Panc1 (cell line): ENCODE measurements at regions not wholly inside any gene's neighbourhood (a gene's known extent, or its start where the extent isn't known, plus 50 kb on each side); places are given as distances from the start of the nearest gene placed in this dataset.

ENCODE experiments used
- ATAC-seq: fragments of 200-7000 bp; cut with Tn5 transposase; 2 replicates; pipeline ENCODE4 v1.9.1; 2020; ENCODE audit warnings: mild to moderate bottlenecking, moderate library complexity
- BruUV-seq: library from RNA; stranded (reverse); fragments of 400-500 nt; replicated peaks from 2 replicates; lab custom pipeline; 2021; lab: Mats Ljungman, UMichigan
- CTCF ChIA-PET: fragments of 300-600 bp; sonication (Branson Sonifier 250); formaldehyde crosslinking; loops from one replicate; lab custom pipeline; 2022; ENCODE audit warnings: antibody characterized with exemption; lab: Charles Lee
- POLR2A ChIA-PET: fragments of 300-600 bp; sonication (Branson Sonifier 250); formaldehyde crosslinking; loops from one replicate; lab custom pipeline; 2022; ENCODE audit warnings: antibody characterized with exemption; lab: Charles Lee
- DNase-seq: peaks from one replicate; pipeline ENCODE4 v3.0.0-alpha.2; 2010; ENCODE audit warnings: low read depth, low spot score
- H3K27ac ChIP-seq: 2 replicates; pipeline ENCODE4 v1.5.1; 2011; ENCODE audit warnings: mild to moderate bottlenecking, low read length, inconsistent platforms
- H3K27me3 ChIP-seq: fragments of 200-500 bp; sonication (Bioruptor generic); 2 replicates; pipeline ENCODE4 v1.6.0; 2014; ENCODE audit warnings: low read length, inconsistent platforms; ENCODE audit not compliant: control insufficient read depth, insufficient read depth
- H3K36me3 ChIP-seq: fragments of 200-500 bp; sonication (Bioruptor generic); 2 replicates; pipeline ENCODE4 v1.5.1; 2014; ENCODE audit warnings: inconsistent platforms, mild to moderate bottlenecking, low read length, moderate library complexity; ENCODE audit not compliant: control insufficient read depth, insufficient read depth
- H3K4me1 ChIP-seq: 2 replicates; pipeline ENCODE4 v1.5.1; 2011; ENCODE audit warnings: inconsistent platforms, mild to moderate bottlenecking, low read length, moderate library complexity; ENCODE audit not compliant: control insufficient read depth, insufficient read depth
- H3K4me3 ChIP-seq, 2 experiments: 2 replicates each; pipeline ENCODE4 v1.5.1; 2011 to 2012; ENCODE audit warnings: low read depth in 2 of 2, low read length in 2 of 2, mild to moderate bottlenecking in 2 of 2, inconsistent platforms in 1 of 2, moderate library complexity in 1 of 2
- H3K9me3 ChIP-seq: fragments of 200-500 bp; sonication (Bioruptor generic); 2 replicates; pipeline ENCODE4 v1.5.1; 2014; ENCODE audit warnings: low read depth, mild to moderate bottlenecking, inconsistent platforms, low read length, moderate library complexity; ENCODE audit not compliant: control insufficient read depth, insufficient read depth
- POLR2AphosphoS5 ChIP-seq: IDR thresholded peaks from 2 replicates; pipeline ENCODE4 v1.6.1; 2012; ENCODE audit warnings: mild to moderate bottlenecking, low read depth, low read length, moderate library complexity
- SIN3A ChIP-seq: IDR thresholded peaks from 2 replicates; pipeline ENCODE4 v1.6.1; 2012; ENCODE audit warnings: low read depth, mild to moderate bottlenecking, low read length, moderate library complexity, borderline replicate concordance; ENCODE audit not compliant: insufficient read depth
- TCF7L2 ChIP-seq: IDR thresholded peaks from 2 replicates; pipeline ENCODE4 v1.6.1; 2011; ENCODE audit warnings: mild to moderate bottlenecking, low read depth, low read length, inconsistent platforms
- in situ Hi-C: cut with HindIII; loops from 2 replicates; pipeline ENCODE4 v1.10.0; 2016; ENCODE audit warnings: low sequenced_read_pairs, low pct_unique_long_range_greater_than_20kb
- intact Hi-C: fragments of 100-400 bp; cut with micrococcal nuclease; formaldehyde crosslinking; loops from one replicate; pipeline ENCODE4 v1.10.0; 2022; ENCODE audit not compliant: unreplicated experiment
- TF ChIP-seq, protein P1 (sequence below), 2 experiments: IDR thresholded peaks; 2 replicates each; pipeline ENCODE4 v1.6.1; 2011 to 2012; ENCODE audit warnings: low read depth in 2 of 2, control low read depth in 1 of 2, low read length in 1 of 2, mild to moderate bottlenecking in 1 of 2, moderate library complexity in 1 of 2; ENCODE audit not compliant: insufficient read depth in 1 of 2
- TF ChIP-seq, protein P2 (sequence below): fragments of 450-650 bp; IDR thresholded peaks from 2 replicates; pipeline ENCODE4 v1.5.1; 2017; ENCODE audit warnings: mild to moderate bottlenecking

DNA sequence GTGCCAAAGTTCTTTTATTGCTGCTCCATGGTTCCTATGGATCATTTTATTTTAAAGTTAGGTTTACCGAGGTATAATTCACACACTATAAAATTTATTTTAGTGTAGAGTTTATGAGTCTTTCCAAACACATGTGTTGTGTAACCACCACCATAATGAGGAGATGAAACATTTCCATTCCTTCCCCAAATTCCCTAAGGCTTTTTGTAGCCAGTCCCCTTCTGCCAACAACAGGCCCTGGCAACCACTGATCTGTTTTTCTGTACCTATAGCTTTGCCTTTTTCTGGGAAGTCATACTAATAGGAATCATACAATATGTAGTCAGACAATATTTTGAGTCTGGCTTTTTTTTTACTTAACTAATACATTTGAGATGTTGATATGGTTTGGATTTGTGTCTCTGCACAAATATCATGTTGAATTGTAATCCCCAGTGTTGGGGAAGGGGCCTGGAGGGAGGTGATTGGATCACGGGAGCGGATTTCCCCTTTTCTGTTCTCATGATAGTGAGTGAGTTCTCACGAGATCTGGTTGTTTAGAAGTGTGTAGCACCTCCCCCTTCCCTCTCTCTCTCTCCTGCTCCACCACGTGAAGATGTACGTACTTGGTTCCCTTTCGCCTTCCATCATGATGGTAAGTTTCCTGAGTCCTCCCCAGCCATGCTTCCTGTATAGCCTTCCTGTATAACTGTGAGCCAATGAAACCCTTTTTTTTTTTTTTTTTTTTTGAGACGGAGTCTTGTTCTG lies 59.6 kb upstream of the DHX15 start:
- H3K4me3 ChIP-seq = no peak overlapping the region
- BruUV-seq = no TSS peak
- CTCF ChIA-PET = no interaction called here
- ATAC-seq = no peak
- no peaks in the 10 kb centered on the region for H3K9me3 ChIP-seq
- TF ChIP-seq, protein P1, sequence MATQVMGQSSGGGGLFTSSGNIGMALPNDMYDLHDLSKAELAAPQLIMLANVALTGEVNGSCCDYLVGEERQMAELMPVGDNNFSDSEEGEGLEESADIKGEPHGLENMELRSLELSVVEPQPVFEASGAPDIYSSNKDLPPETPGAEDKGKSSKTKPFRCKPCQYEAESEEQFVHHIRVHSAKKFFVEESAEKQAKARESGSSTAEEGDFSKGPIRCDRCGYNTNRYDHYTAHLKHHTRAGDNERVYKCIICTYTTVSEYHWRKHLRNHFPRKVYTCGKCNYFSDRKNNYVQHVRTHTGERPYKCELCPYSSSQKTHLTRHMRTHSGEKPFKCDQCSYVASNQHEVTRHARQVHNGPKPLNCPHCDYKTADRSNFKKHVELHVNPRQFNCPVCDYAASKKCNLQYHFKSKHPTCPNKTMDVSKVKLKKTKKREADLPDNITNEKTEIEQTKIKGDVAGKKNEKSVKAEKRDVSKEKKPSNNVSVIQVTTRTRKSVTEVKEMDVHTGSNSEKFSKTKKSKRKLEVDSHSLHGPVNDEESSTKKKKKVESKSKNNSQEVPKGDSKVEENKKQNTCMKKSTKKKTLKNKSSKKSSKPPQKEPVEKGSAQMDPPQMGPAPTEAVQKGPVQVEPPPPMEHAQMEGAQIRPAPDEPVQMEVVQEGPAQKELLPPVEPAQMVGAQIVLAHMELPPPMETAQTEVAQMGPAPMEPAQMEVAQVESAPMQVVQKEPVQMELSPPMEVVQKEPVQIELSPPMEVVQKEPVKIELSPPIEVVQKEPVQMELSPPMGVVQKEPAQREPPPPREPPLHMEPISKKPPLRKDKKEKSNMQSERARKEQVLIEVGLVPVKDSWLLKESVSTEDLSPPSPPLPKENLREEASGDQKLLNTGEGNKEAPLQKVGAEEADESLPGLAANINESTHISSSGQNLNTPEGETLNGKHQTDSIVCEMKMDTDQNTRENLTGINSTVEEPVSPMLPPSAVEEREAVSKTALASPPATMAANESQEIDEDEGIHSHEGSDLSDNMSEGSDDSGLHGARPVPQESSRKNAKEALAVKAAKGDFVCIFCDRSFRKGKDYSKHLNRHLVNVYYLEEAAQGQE (IDR thresholded peaks at IDR 0.05; ENCODE audit: insufficient read depth in 1 of 2, low read depth in 2 of 2, low read length in 1 of 2) = no peak
- TF ChIP-seq TCF7L2 (no peak), SIN3A (no peak)
- TF ChIP-seq, protein P2, sequence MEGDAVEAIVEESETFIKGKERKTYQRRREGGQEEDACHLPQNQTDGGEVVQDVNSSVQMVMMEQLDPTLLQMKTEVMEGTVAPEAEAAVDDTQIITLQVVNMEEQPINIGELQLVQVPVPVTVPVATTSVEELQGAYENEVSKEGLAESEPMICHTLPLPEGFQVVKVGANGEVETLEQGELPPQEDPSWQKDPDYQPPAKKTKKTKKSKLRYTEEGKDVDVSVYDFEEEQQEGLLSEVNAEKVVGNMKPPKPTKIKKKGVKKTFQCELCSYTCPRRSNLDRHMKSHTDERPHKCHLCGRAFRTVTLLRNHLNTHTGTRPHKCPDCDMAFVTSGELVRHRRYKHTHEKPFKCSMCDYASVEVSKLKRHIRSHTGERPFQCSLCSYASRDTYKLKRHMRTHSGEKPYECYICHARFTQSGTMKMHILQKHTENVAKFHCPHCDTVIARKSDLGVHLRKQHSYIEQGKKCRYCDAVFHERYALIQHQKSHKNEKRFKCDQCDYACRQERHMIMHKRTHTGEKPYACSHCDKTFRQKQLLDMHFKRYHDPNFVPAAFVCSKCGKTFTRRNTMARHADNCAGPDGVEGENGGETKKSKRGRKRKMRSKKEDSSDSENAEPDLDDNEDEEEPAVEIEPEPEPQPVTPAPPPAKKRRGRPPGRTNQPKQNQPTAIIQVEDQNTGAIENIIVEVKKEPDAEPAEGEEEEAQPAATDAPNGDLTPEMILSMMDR = no peak
- H3K27ac ChIP-seq = no peak overlapping the region
- POLR2A ChIA-PET = no interaction called here
- no peaks in the 10 kb centered on the region for H3K36me3 ChIP-seq
- no peaks in the 10 kb centered on the region for H3K4me1 ChIP-seq
- DNase-seq = no peak
- intact Hi-C loops = no loop called here
- H3K27me3 ChIP-seq = no peaks in the 10 kb centered on the region
- in situ Hi-C loops = no loop called here

DNA sequence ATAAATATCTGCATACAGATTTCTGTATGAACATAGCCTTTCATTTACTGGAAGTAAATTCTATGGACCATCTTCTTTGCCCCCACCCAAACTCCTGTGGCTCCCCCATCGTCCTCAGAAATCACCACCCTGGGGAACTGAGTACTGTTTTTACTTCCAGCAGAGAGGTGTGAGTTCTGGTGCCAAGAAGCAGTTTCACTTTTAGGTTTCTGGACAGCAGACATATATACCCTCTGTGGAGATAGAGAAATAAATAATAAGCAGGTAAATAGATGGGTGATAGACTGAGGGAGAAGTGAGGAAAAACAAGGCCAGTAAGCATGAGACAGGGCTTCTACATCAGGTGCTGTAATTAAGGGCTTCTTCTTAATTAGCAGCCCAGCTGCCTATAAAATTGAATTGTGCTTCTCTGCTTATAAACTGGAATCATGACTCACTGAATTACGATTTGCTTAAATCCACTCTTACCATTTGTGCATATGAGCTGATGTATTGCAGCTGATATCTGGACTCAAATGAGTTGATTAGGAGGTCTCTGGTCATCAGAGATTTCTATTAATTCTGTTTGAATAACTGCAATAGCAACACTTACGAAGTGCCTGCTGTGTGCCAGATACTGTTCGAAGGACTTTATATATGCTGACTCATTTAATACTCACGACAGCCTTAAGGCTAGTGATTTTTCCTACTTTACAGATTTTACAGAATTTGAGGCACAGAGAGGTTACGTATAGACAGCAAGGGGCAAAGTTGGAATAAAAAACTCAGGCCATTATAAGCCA lies 60.8 kb upstream of the DHX15 start:
- no peak overlapping the region for H3K4me3 ChIP-seq
- in situ Hi-C loops (no loop called here), intact Hi-C loops (no loop called here)
- H3K9me3 ChIP-seq = no peaks in the 10 kb centered on the region
- ATAC-seq (no peak), DNase-seq (no peak)
- CTCF ChIA-PET = no interaction called here
- POLR2A ChIA-PET = no interaction called here
- H3K4me1 ChIP-seq = no peaks in the 10 kb centered on the region
- TF ChIP-seq, protein P1 (IDR thresholded peaks at IDR 0.05; ENCODE audit: insufficient read depth in 1 of 2, low read depth in 2 of 2, low read length in 1 of 2) = no peak
- no peak for TF ChIP-seq POLR2AphosphoS5
- TF ChIP-seq, protein P2 = no peak
- TF ChIP-seq SIN3A = no peak
- no peak for TF ChIP-seq TCF7L2
- H3K36me3 ChIP-seq = no peaks in the 10 kb centered on the region
- BruUV-seq = no TSS peak
- no peak overlapping the region for H3K27ac ChIP-seq
- no peaks in the 10 kb centered on the region for H3K27me3 ChIP-seq
